Vagina (tissue), 2 donors: ENCODE measurements at regions not wholly inside any gene's neighbourhood (a gene's known extent, or its start where the extent isn't known, plus 50 kb on each side); places are given as distances from the start of the nearest gene placed in this dataset.

ENCODE experiments used
- CTCF ChIP-seq, 3 experiments: fragments of 450-650 bp in 2 of 3; fragments of 200-600 bp in 1 of 3; sonication (generic) in 1 of 3; IDR thresholded peaks; one replicate each; pipeline ENCODE4 v1.5.1; 2017 to 2019; ENCODE audit warnings: antibody characterized with exemption in 3 of 3, mild to moderate bottlenecking in 2 of 3, moderate library complexity in 2 of 3
- POLR2A ChIP-seq, 2 donors: fragments of 450-650 bp; IDR thresholded peaks; one replicate each; pipeline ENCODE4 v1.6.1; 2017; ENCODE audit warnings: antibody characterized with exemption in 2 of 2, mild to moderate bottlenecking in 2 of 2, moderate library complexity in 2 of 2
- POLR2AphosphoS5 ChIP-seq, 2 donors: sonication (generic); formaldehyde crosslinking; IDR thresholded peaks; one replicate each; pipeline ENCODE4 v1.9.0; 2017; ENCODE audit warnings: antibody characterized with exemption in 2 of 2, mild to moderate bottlenecking in 2 of 2, low read depth in 1 of 2; ENCODE audit not compliant: insufficient read depth in 1 of 2

GRCh38 chr18:33817096-33817495, 239.1 kb downstream of the ASXL3 start:
- TF ChIP-seq CTCF (IDR thresholded peaks at IDR 0.05) (no peak), POLR2AphosphoS5 (IDR thresholded peaks at IDR 0.05; ENCODE audit: insufficient read depth in 1 of 2, low read depth in 1 of 2) (no peak), POLR2A (IDR thresholded peaks at IDR 0.05) (no peak)
